HG02852 (cell line): ENCODE measurements at regions not wholly inside any gene's neighbourhood (a gene's known extent, or its start where the extent isn't known, plus 50 kb on each side); places are given as distances from the start of the nearest gene placed in this dataset.

Source experiments
- ATAC-seq: cut with Tn5 transposase; IDR thresholded peaks from one replicate; pipeline ENCODE4 v1.9.1; 2021; ENCODE audit warnings: mild to moderate bottlenecking, moderate library complexity; ENCODE audit not compliant: unreplicated experiment

GRCh38 chr6:94394822-94395221, 975.5 kb upstream of the EPHA7 start:
- ATAC-seq: no peak

GRCh38 chr6:94389218-94389617, 969.9 kb upstream of the EPHA7 start:
- no peak for ATAC-seq

- no peak for ATAC-seq
Measured at GRCh38 chr6:94377835-94378234, 958.5 kb upstream of the EPHA7 start.

- ATAC-seq: no peak
Measured at GRCh38 chr6:94376876-94377275, 957.5 kb upstream of the EPHA7 start.

- no peak for ATAC-seq
Measured at GRCh38 chr6:94372229-94372628, 952.9 kb upstream of the EPHA7 start.

GRCh38 chr6:94367316-94367715, 948.0 kb upstream of the EPHA7 start:
- no peak for ATAC-seq

GRCh38 chr6:94362061-94362864, 942.9 kb upstream of the EPHA7 start:
- ATAC-seq: no peak

GRCh38 chr6:94361304-94362060, 942.1 kb upstream of the EPHA7 start:
- no peak for ATAC-seq

- ATAC-seq: no peak
Measured at GRCh38 chr6:94357381-94357980, 938.1 kb upstream of the EPHA7 start.

- ATAC-seq: no peak
Measured at GRCh38 chr6:94350833-94351232, 931.5 kb upstream of the EPHA7 start.

- ATAC-seq: no peak
Measured at GRCh38 chr6:94349227-94349626, 929.9 kb upstream of the EPHA7 start.

GRCh38 chr6:94344866-94345265, 925.5 kb upstream of the EPHA7 start:
- ATAC-seq: no peak

- no peak for ATAC-seq
Measured at GRCh38 chr6:94341173-94341572, 921.8 kb upstream of the EPHA7 start.

- ATAC-seq: no peak
Measured at GRCh38 chr6:94323853-94324252, 904.5 kb upstream of the EPHA7 start.

GRCh38 chr6:94300424-94301144, 881.2 kb upstream of the EPHA7 start:
- no peak for ATAC-seq

GRCh38 chr6:94289131-94289530, 869.8 kb upstream of the EPHA7 start:
- no peak for ATAC-seq

GRCh38 chr6:94278146-94278545, 858.8 kb upstream of the EPHA7 start:
- no peak for ATAC-seq

GRCh38 chr6:94272327-94272726, 853.0 kb upstream of the EPHA7 start:
- ATAC-seq: no peak

- ATAC-seq: no peak
Measured at GRCh38 chr6:94270091-94270948, 851.0 kb upstream of the EPHA7 start.

- no peak for ATAC-seq
Measured at GRCh38 chr6:94269256-94269655, 849.9 kb upstream of the EPHA7 start.
